ENCODE measurements at regions not wholly inside any gene's neighbourhood (a gene's known extent, or its start where the extent isn't known, plus 50 kb on each side); places are given as distances from the start of the nearest gene placed in this dataset.
A peak's percentile ranks its signal among the peaks of the same experiment; 100 is the strongest.
"Not testable (repeated sequence)": the region's sequence is repeated elsewhere in the genome, so short reads cannot be mapped to it uniquely, and the experiment has no call there.

- H3K4me1 ChIP-seq (ENCODE audit: control insufficient read depth in 2 of 3, insufficient read depth in 2 of 3, low read depth in 1 of 3, low read length in 3 of 3); H3K9ac ChIP-seq (ENCODE audit: low read length in 3 of 3); H3K36me3 ChIP-seq (ENCODE audit: control insufficient read depth in 2 of 3, insufficient read depth in 3 of 3, low read length in 3 of 3); H3K9me3 ChIP-seq (ENCODE audit: control insufficient read depth in 2 of 3, insufficient read depth in 1 of 3, low read length in 3 of 3); intact Hi-C loops (cut with DNase I); H3K4me3 ChIP-seq (ENCODE audit: low read length in 3 of 3); H3K27me3 ChIP-seq (ENCODE audit: control insufficient read depth, insufficient read depth, low read length); FAIRE-seq; DNase-seq; H3K27ac ChIP-seq (ENCODE audit: low read depth in 2 of 2, low read length in 2 of 2): not testable (repeated sequence)
These were observed 806.3 kb downstream of the PRIM2 start for GRCh38 chr6:58123770-58124169.

GRCh38 chr6:58128549-58128948 lies 811.1 kb downstream of the PRIM2 start:
- H3K27me3 ChIP-seq (ENCODE audit: control insufficient read depth, insufficient read depth, low read length); FAIRE-seq; intact Hi-C loops (cut with DNase I): not testable (repeated sequence)

GRCh38 chr6:58129098-58129497 lies 811.7 kb downstream of the PRIM2 start:
- H3K9ac ChIP-seq (ENCODE audit: low read length in 3 of 3); intact Hi-C loops (cut with DNase I); H3K9me3 ChIP-seq (ENCODE audit: control insufficient read depth in 2 of 3, insufficient read depth in 1 of 3, low read length in 3 of 3); FAIRE-seq; H3K36me3 ChIP-seq (ENCODE audit: control insufficient read depth in 2 of 3, insufficient read depth in 3 of 3, low read length in 3 of 3); H3K27ac ChIP-seq (ENCODE audit: low read depth in 2 of 2, low read length in 2 of 2); H3K4me1 ChIP-seq (ENCODE audit: control insufficient read depth in 2 of 3, insufficient read depth in 2 of 3, low read depth in 1 of 3, low read length in 3 of 3); H3K4me3 ChIP-seq (ENCODE audit: low read length in 3 of 3); H3K27me3 ChIP-seq (ENCODE audit: control insufficient read depth, insufficient read depth, low read length): not testable (repeated sequence)
- peak in 2 of 5 donors; percentile 0 for DNase-seq

More at GRCh38 chr6:58128549-58128948, 811.1 kb downstream of the PRIM2 start:
- not testable (repeated sequence) for H3K9ac ChIP-seq (ENCODE audit: low read length in 3 of 3); H3K4me1 ChIP-seq (ENCODE audit: control insufficient read depth in 2 of 3, insufficient read depth in 2 of 3, low read depth in 1 of 3, low read length in 3 of 3); H3K4me3 ChIP-seq (ENCODE audit: low read length in 3 of 3); H3K36me3 ChIP-seq (ENCODE audit: control insufficient read depth in 2 of 3, insufficient read depth in 3 of 3, low read length in 3 of 3); H3K9me3 ChIP-seq (ENCODE audit: control insufficient read depth in 2 of 3, insufficient read depth in 1 of 3, low read length in 3 of 3); H3K27ac ChIP-seq (ENCODE audit: low read depth in 2 of 2, low read length in 2 of 2); DNase-seq

- intact Hi-C loops (cut with DNase I); H3K4me1 ChIP-seq (ENCODE audit: control insufficient read depth in 2 of 3, insufficient read depth in 2 of 3, low read depth in 1 of 3, low read length in 3 of 3); FAIRE-seq; H3K4me3 ChIP-seq (ENCODE audit: low read length in 3 of 3); H3K9ac ChIP-seq (ENCODE audit: low read length in 3 of 3); H3K9me3 ChIP-seq (ENCODE audit: control insufficient read depth in 2 of 3, insufficient read depth in 1 of 3, low read length in 3 of 3); DNase-seq; H3K27me3 ChIP-seq (ENCODE audit: control insufficient read depth, insufficient read depth, low read length); H3K36me3 ChIP-seq (ENCODE audit: control insufficient read depth in 2 of 3, insufficient read depth in 3 of 3, low read length in 3 of 3); H3K27ac ChIP-seq (ENCODE audit: low read depth in 2 of 2, low read length in 2 of 2): not testable (repeated sequence)
These were observed 822.3 kb downstream of the PRIM2 start for GRCh38 chr6:58139746-58140145.

GRCh38 chr6:58171025-58171424 lies 853.6 kb downstream of the PRIM2 start:
- H3K9me3 ChIP-seq (ENCODE audit: control insufficient read depth in 2 of 3, insufficient read depth in 1 of 3, low read length in 3 of 3); H3K9ac ChIP-seq (ENCODE audit: low read length in 3 of 3); H3K4me1 ChIP-seq (ENCODE audit: control insufficient read depth in 2 of 3, insufficient read depth in 2 of 3, low read depth in 1 of 3, low read length in 3 of 3); intact Hi-C loops (cut with DNase I); H3K27me3 ChIP-seq (ENCODE audit: control insufficient read depth, insufficient read depth, low read length); DNase-seq; H3K4me3 ChIP-seq (ENCODE audit: low read length in 3 of 3); H3K36me3 ChIP-seq (ENCODE audit: control insufficient read depth in 2 of 3, insufficient read depth in 3 of 3, low read length in 3 of 3); FAIRE-seq; H3K27ac ChIP-seq (ENCODE audit: low read depth in 2 of 2, low read length in 2 of 2): not testable (repeated sequence)

- H3K27me3 ChIP-seq (ENCODE audit: control insufficient read depth, insufficient read depth, low read length); H3K36me3 ChIP-seq (ENCODE audit: control insufficient read depth in 2 of 3, insufficient read depth in 3 of 3, low read length in 3 of 3); DNase-seq; H3K27ac ChIP-seq (ENCODE audit: low read depth in 2 of 2, low read length in 2 of 2); H3K4me1 ChIP-seq (ENCODE audit: control insufficient read depth in 2 of 3, insufficient read depth in 2 of 3, low read depth in 1 of 3, low read length in 3 of 3); H3K9ac ChIP-seq (ENCODE audit: low read length in 3 of 3); intact Hi-C loops (cut with DNase I); H3K4me3 ChIP-seq (ENCODE audit: low read length in 3 of 3); H3K9me3 ChIP-seq (ENCODE audit: control insufficient read depth in 2 of 3, insufficient read depth in 1 of 3, low read length in 3 of 3): not testable (repeated sequence)
- FAIRE-seq, result peak; percentile 85
These were observed 864.2 kb downstream of the PRIM2 start for GRCh38 chr6:58181557-58182065.

- H3K4me1 ChIP-seq (ENCODE audit: control insufficient read depth in 2 of 3, insufficient read depth in 2 of 3, low read depth in 1 of 3, low read length in 3 of 3); FAIRE-seq; intact Hi-C loops (cut with DNase I); DNase-seq; H3K27ac ChIP-seq (ENCODE audit: low read depth in 2 of 2, low read length in 2 of 2); H3K27me3 ChIP-seq (ENCODE audit: control insufficient read depth, insufficient read depth, low read length); H3K4me3 ChIP-seq (ENCODE audit: low read length in 3 of 3); H3K9me3 ChIP-seq (ENCODE audit: control insufficient read depth in 2 of 3, insufficient read depth in 1 of 3, low read length in 3 of 3); H3K9ac ChIP-seq (ENCODE audit: low read length in 3 of 3); H3K36me3 ChIP-seq (ENCODE audit: control insufficient read depth in 2 of 3, insufficient read depth in 3 of 3, low read length in 3 of 3): not testable (repeated sequence)
These were observed 867.9 kb downstream of the PRIM2 start for GRCh38 chr6:58185300-58185699.

GRCh38 chr6:58193209-58193608 lies 875.8 kb downstream of the PRIM2 start:
- H3K36me3 ChIP-seq (ENCODE audit: control insufficient read depth in 2 of 3, insufficient read depth in 3 of 3, low read length in 3 of 3); intact Hi-C loops (cut with DNase I); H3K9me3 ChIP-seq (ENCODE audit: control insufficient read depth in 2 of 3, insufficient read depth in 1 of 3, low read length in 3 of 3); FAIRE-seq; H3K9ac ChIP-seq (ENCODE audit: low read length in 3 of 3); H3K27ac ChIP-seq (ENCODE audit: low read depth in 2 of 2, low read length in 2 of 2); H3K4me1 ChIP-seq (ENCODE audit: control insufficient read depth in 2 of 3, insufficient read depth in 2 of 3, low read depth in 1 of 3, low read length in 3 of 3); H3K27me3 ChIP-seq (ENCODE audit: control insufficient read depth, insufficient read depth, low read length); H3K4me3 ChIP-seq (ENCODE audit: low read length in 3 of 3): not testable (repeated sequence)
- peak in 2 of 5 donors; percentile 5 to 17 for DNase-seq

Measured in kidney (tissue), 10 donors.